HEK293 (cell line): ENCODE measurements at regions not wholly inside any gene's neighbourhood (a gene's known extent, or its start where the extent isn't known, plus 50 kb on each side); places are given as distances from the start of the nearest gene placed in this dataset.

Experiments
- ZNF274 ChIP-seq, 2 experiments: fragments of 200-500 bp in 1 of 2; fragments of 450-650 bp in 1 of 2; sonication (Bioruptor generic) in 1 of 2; formaldehyde crosslinking in 1 of 2; IDR thresholded peaks; 2 replicates each; pipeline versions ENCODE4 v1.5.1 to v1.6.1; 2014 to 2016; ENCODE audit warnings: borderline replicate concordance in 1 of 2, inconsistent platforms in 1 of 2, low read length in 1 of 2, missing biosample characterization in 1 of 2, missing genetic modification characterization in 1 of 2
- TF ChIP-seq, protein P1 (sequence below): fragments of 450-650 bp; formaldehyde crosslinking; IDR thresholded peaks from 2 replicates; pipeline ENCODE4 v1.5.1; 2016; ENCODE audit warnings: missing biosample characterization, missing genetic modification characterization

DNA sequence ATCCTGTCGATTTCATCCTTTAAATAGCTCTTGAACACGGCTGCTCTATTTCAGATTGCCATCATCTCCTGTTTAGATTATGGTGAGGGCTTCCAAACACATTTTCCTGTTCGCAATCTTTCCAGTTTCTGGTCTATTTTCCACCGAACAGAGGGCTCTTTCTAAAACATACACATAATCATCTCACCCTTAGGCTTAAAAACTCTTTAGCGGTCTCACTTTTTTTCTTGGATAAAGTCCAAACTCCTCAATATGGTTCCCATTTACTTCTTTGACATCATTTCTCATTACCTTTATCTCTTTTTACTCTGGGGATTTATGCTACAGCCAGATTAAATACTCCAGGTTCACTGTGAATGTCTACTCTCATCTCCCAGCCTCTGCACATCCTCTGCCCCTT lies 103.4 kb upstream of the STMND1 start:
- TF ChIP-seq, protein P1, sequence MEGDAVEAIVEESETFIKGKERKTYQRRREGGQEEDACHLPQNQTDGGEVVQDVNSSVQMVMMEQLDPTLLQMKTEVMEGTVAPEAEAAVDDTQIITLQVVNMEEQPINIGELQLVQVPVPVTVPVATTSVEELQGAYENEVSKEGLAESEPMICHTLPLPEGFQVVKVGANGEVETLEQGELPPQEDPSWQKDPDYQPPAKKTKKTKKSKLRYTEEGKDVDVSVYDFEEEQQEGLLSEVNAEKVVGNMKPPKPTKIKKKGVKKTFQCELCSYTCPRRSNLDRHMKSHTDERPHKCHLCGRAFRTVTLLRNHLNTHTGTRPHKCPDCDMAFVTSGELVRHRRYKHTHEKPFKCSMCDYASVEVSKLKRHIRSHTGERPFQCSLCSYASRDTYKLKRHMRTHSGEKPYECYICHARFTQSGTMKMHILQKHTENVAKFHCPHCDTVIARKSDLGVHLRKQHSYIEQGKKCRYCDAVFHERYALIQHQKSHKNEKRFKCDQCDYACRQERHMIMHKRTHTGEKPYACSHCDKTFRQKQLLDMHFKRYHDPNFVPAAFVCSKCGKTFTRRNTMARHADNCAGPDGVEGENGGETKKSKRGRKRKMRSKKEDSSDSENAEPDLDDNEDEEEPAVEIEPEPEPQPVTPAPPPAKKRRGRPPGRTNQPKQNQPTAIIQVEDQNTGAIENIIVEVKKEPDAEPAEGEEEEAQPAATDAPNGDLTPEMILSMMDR (tag by site-specific recombination): no peak
- TF ChIP-seq ZNF274 (IDR thresholded peaks at IDR 0.05; ENCODE audit: low read length): no peak
- no peak for TF ChIP-seq ZNF274 (tag by site-specific recombination; IDR thresholded peaks at IDR 0.05; ENCODE audit: borderline replicate concordance)
